ENCODE measurements at regions not wholly inside any gene's neighbourhood (a gene's known extent, or its start where the extent isn't known, plus 50 kb on each side); places are given as distances from the start of the nearest gene placed in this dataset.

DNA sequence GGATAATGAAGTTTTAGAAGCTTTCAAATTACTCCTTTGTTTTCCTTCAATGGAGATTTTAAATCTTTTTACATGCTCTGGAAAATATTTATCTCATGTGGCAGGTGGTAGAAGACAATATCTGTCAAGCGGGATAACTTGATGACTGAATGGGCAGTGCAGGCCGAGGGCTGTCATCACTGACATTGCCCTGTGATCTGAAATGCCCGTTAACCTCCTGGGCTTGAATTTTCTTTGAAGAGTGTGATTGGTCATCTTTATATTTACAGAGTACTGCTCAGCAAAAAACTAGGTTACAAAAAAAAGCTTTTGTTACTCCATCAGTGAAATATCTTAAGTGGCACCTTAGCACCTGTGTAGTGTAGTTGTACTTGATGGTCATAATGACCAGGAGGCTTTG, 147.5 kb downstream of the GATB start (continued):
- TF ChIP-seq, protein P1, sequence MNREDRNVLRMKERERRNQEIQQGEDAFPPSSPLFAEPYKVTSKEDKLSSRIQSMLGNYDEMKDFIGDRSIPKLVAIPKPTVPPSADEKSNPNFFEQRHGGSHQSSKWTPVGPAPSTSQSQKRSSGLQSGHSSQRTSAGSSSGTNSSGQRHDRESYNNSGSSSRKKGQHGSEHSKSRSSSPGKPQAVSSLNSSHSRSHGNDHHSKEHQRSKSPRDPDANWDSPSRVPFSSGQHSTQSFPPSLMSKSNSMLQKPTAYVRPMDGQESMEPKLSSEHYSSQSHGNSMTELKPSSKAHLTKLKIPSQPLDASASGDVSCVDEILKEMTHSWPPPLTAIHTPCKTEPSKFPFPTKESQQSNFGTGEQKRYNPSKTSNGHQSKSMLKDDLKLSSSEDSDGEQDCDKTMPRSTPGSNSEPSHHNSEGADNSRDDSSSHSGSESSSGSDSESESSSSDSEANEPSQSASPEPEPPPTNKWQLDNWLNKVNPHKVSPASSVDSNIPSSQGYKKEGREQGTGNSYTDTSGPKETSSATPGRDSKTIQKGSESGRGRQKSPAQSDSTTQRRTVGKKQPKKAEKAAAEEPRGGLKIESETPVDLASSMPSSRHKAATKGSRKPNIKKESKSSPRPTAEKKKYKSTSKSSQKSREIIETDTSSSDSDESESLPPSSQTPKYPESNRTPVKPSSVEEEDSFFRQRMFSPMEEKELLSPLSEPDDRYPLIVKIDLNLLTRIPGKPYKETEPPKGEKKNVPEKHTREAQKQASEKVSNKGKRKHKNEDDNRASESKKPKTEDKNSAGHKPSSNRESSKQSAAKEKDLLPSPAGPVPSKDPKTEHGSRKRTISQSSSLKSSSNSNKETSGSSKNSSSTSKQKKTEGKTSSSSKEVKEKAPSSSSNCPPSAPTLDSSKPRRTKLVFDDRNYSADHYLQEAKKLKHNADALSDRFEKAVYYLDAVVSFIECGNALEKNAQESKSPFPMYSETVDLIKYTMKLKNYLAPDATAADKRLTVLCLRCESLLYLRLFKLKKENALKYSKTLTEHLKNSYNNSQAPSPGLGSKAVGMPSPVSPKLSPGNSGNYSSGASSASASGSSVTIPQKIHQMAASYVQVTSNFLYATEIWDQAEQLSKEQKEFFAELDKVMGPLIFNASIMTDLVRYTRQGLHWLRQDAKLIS (CRISPR knock-in tag; IDR thresholded peaks at IDR 0.05): no peak
- no peak for TF ChIP-seq HDAC1 (IDR thresholded peaks at IDR 0.05)

DNA sequence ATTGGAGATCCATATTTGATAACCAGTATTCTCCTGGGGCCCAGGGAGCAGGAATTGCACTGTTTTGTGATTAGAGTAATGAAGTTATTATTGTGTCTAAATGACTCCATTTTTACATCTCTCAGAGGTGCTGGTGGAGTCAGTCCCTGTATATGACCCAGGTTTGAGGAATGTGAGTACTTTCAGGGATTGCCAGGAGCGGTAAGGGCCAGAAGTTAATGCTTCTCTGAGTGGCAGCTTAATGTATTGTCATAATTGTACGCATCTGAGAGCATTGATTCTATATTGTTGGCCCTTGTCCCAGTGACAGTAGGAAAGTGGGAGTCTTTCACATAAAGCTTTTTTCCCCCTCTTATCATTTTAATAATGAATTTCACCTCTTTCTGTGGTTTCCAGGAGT, 146.2 kb downstream of the GATB start:
- WGBS (ENCODE audit: insufficient coverage, low coverage, missing lambda C conversion rate): 0% methylated on average over 2 of the region's 2 CpGs
- Histone ChIP-seq H3K36me3 (ENCODE audit: control insufficient read depth, insufficient read depth, low read length) (no peaks in the 10 kb centered on the region), H3K27ac (ENCODE audit: extremely low read depth, low read depth, low read length) (no peak overlapping the region), H3K9ac (ENCODE audit: insufficient read depth in 1 of 2, low read depth in 2 of 2, low read length in 2 of 2) (no peak overlapping the region), H3K27me3 (ENCODE audit: control insufficient read depth in 2 of 2, insufficient read depth in 2 of 2, low read length in 2 of 2) (peaks cover 0 to 4% of the 10 kb centered on the region in 2 experiments; a peak in 1 of 5 replicates), H2AFZ (ENCODE audit: low read depth, low read length) (no peak overlapping the region), H3K4me3 (no peak overlapping the region), H3K4me2 (ENCODE audit: insufficient read depth, low read length) (no peak overlapping the region), H3K9me3 (replicated peaks; ENCODE audit: control insufficient read depth, insufficient read depth, low read depth, low read length) (no peaks in the 10 kb centered on the region), H3K9me1 (ENCODE audit: control insufficient read depth, insufficient read depth, low read length) (no peaks in the 10 kb centered on the region), H4K20me1 (replicated peaks; ENCODE audit: control insufficient read depth, insufficient read depth, low read length) (no peaks in the 10 kb centered on the region), H3K79me2 (ENCODE audit: control insufficient read depth, insufficient read depth, low read length) (no peaks in the 10 kb centered on the region), H3K4me1 (replicated peaks in 1 of 2; ENCODE audit: control insufficient read depth in 2 of 2, insufficient read depth in 2 of 2, low read length in 2 of 2) (no peaks in the 10 kb centered on the region)
- DNase-seq (ENCODE audit: extremely low read depth in 1 of 4, low spot score in 3 of 4) (no peak), FAIRE-seq (no peak), ATAC-seq (no peak)
- intact Hi-C loops (cut with micrococcal nuclease): loop anchor here (5.0 kb wide), 1 partner anchor 337 kb away; the partner anchor contains the start of gene PRSS48
- no TSS peak for BruUV-seq (replicated peaks)
- in situ Hi-C loops (cut with MboI): loop anchor here (10.0 kb wide), 1 partner anchor 500 kb away; no protein-coding TSS in a partner anchor
- POLR2A ChIA-PET: interaction anchor here (1.5 kb wide), 1 partner anchor 11 kb away, joined by 4 read pairs; no protein-coding TSS in a partner anchor
- CTCF ChIA-PET (ENCODE audit: low intra/inter-chr PET ratio): interaction anchor here (0.7 kb wide), 1 partner anchor 886 kb away, joined by 3 read pairs; no protein-coding TSS in a partner anchor
- no peak for TF ChIP-seq ZNF274 (IDR thresholded peaks at IDR 0.05; ENCODE audit: borderline replicate concordance, low read depth, low read length)
- no peak for TF ChIP-seq ZNF124 (CRISPR knock-in tag; IDR thresholded peaks at IDR 0.05)
- TF ChIP-seq RBM17 (IDR thresholded peaks at IDR 0.05; ENCODE audit: borderline replicate concordance, low read depth, low read length): no peak
- no peak for TF ChIP-seq GTF2E2 (tag; IDR thresholded peaks at IDR 0.05)
- no peak for TF ChIP-seq CBX8 (IDR thresholded peaks at IDR 0.05; ENCODE audit: borderline replicate concordance, extremely low read depth, low read depth, low read length, poor library complexity, severe bottlenecking)
- no peak for TF ChIP-seq L3MBTL2 (IDR thresholded peaks at IDR 0.05)
- TF ChIP-seq MEIS2 (IDR thresholded peaks at IDR 0.05; ENCODE audit: partially characterized antibody): no peak
- TF ChIP-seq ZNF507 (tag; conservative IDR thresholded peaks at IDR 0.05): no peak
- no peak for TF ChIP-seq HOXB6 (CRISPR knock-in tag; IDR thresholded peaks at IDR 0.05; ENCODE audit: borderline replicate concordance)
- TF ChIP-seq THAP12 (CRISPR knock-in tag; IDR thresholded peaks at IDR 0.05): no peak
